HEK293 (cell line): ENCODE measurements at regions not wholly inside any gene's neighbourhood (a gene's known extent, or its start where the extent isn't known, plus 50 kb on each side); places are given as distances from the start of the nearest gene placed in this dataset.

Experiments
- CTCF ChIA-PET: fragments of 350-600 bp; formaldehyde crosslinking; extraction: SDS; loops from one replicate; lab custom pipeline; 2021; ENCODE audit warnings: antibody characterized with exemption; lab: Yijun Ruan, JAX
- POLR2A ChIA-PET: fragments of 300-600 bp; formaldehyde crosslinking; extraction: SDS; loops from one replicate; lab custom pipeline; 2020; ENCODE audit warnings: antibody characterized with exemption, inconsistent platforms; lab: Yijun Ruan, JAX
- H3K27ac ChIP-seq: fragments of 200-500 bp; sonication (Bioruptor generic); 2 replicates; pipeline ENCODE4 v1.5.1; 2014; ENCODE audit warnings: low read depth, low read length, control low read depth, inconsistent platforms; ENCODE audit errors: extremely low read depth
- H3K36me3 ChIP-seq, 2 experiments: fragments of 200-500 bp in 1 of 2; sonication (Bioruptor generic) in 1 of 2; 1 replicate in 1 of 2; 2 replicates in 1 of 2; pipeline ENCODE4 v1.5.1; 2014 to 2017; ENCODE audit warnings: inconsistent platforms in 2 of 2, low read length in 2 of 2; ENCODE audit not compliant: control insufficient read depth in 2 of 2, insufficient read depth in 1 of 2
- H3K4me1 ChIP-seq: fragments of 200-500 bp; sonication (Bioruptor generic); 2 replicates; pipeline ENCODE4 v1.5.1; 2014; ENCODE audit warnings: mild to moderate bottlenecking, low read length, inconsistent platforms; ENCODE audit not compliant: control insufficient read depth, insufficient read depth
- H3K4me3 ChIP-seq: 2 replicates; pipeline ENCODE4 v1.5.1; 2011; ENCODE audit warnings: low read depth, mild to moderate bottlenecking, control low read depth, low read length, moderate library complexity
- H3K9me3 ChIP-seq: fragments of 200-500 bp; sonication (Bioruptor generic); 2 replicates; pipeline ENCODE4 v1.5.1; 2014; ENCODE audit warnings: low read depth, low read length, inconsistent platforms; ENCODE audit not compliant: control insufficient read depth, insufficient read depth
- ELK4 ChIP-seq: IDR thresholded peaks from 2 replicates; pipeline ENCODE4 v1.6.1; 2011; ENCODE audit warnings: mild to moderate bottlenecking, low read depth, low read length, borderline replicate concordance
- GLI2 ChIP-seq: fragments of 450-650 bp; formaldehyde crosslinking; IDR thresholded peaks from 2 replicates; pipeline ENCODE4; 2017; ENCODE audit warnings: missing biosample characterization, missing genetic modification characterization, low read depth, borderline replicate concordance
- GLI4 ChIP-seq: fragments of 450-650 bp; formaldehyde crosslinking; IDR thresholded peaks from 2 replicates; pipeline ENCODE4 v1.5.1; 2016; ENCODE audit warnings: missing biosample characterization, missing genetic modification characterization
- MEIS1 ChIP-seq: sonication (generic); formaldehyde crosslinking; IDR thresholded peaks from 2 replicates; pipeline ENCODE4 v1.8.1; 2022; ENCODE audit warnings: missing genetic modification reagents, mild to moderate bottlenecking, borderline replicate concordance
- PRDM10 ChIP-seq: fragments of 450-650 bp; formaldehyde crosslinking; IDR thresholded peaks from 2 replicates; pipeline ENCODE4 v1.5.1; 2016; ENCODE audit warnings: missing biosample characterization, missing genetic modification characterization
- ZBTB6 ChIP-seq: fragments of 450-650 bp; formaldehyde crosslinking; IDR thresholded peaks from 2 replicates; pipeline ENCODE4 v1.5.1; 2017; ENCODE audit warnings: missing biosample characterization, missing genetic modification characterization
- ZFP41 ChIP-seq: fragments of 450-650 bp; formaldehyde crosslinking; IDR thresholded peaks from 2 replicates; pipeline ENCODE4 v1.5.1; 2016; ENCODE audit warnings: missing biosample characterization, missing genetic modification characterization, borderline replicate concordance
- ZNF23 ChIP-seq: fragments of 450-650 bp; formaldehyde crosslinking; IDR thresholded peaks from 2 replicates; pipeline ENCODE4 v1.5.1; 2016; ENCODE audit warnings: missing biosample characterization, missing genetic modification characterization, borderline replicate concordance
- ZNF248 ChIP-seq: fragments of 450-650 bp; formaldehyde crosslinking; IDR thresholded peaks from 2 replicates; pipeline ENCODE4 v1.5.1; 2017; ENCODE audit warnings: missing biosample characterization, missing genetic modification characterization
- ZNF266 ChIP-seq: fragments of 450-650 bp; formaldehyde crosslinking; IDR thresholded peaks from 2 replicates; pipeline ENCODE4 v1.5.1; 2016; ENCODE audit warnings: missing biosample characterization, missing genetic modification characterization, low read depth
- ZNF366 ChIP-seq: fragments of 450-650 bp; formaldehyde crosslinking; conservative IDR thresholded peaks from 2 replicates; pipeline ENCODE4 v1.5.1; 2016; ENCODE audit warnings: missing biosample characterization, missing genetic modification characterization
- ZNF391 ChIP-seq: fragments of 450-650 bp; formaldehyde crosslinking; IDR thresholded peaks from 2 replicates; pipeline ENCODE4 v1.5.1; 2016; ENCODE audit warnings: low read depth, missing biosample characterization, missing genetic modification characterization, borderline replicate concordance
- ZNF423 ChIP-seq: fragments of 450-650 bp; formaldehyde crosslinking; IDR thresholded peaks from 2 replicates; pipeline ENCODE4 v1.5.1; 2016; ENCODE audit warnings: missing biosample characterization, missing genetic modification characterization
- ZNF473 ChIP-seq: fragments of 450-650 bp; formaldehyde crosslinking; IDR thresholded peaks from 2 replicates; pipeline ENCODE4 v1.5.1; 2017; ENCODE audit warnings: missing biosample characterization, missing genetic modification characterization
- ZNF518A ChIP-seq: fragments of 450-650 bp; formaldehyde crosslinking; conservative IDR thresholded peaks from 2 replicates; pipeline ENCODE4 v1.5.1; 2016; ENCODE audit warnings: low read depth, missing biosample characterization, missing genetic modification characterization
- ZNF521 ChIP-seq: fragments of 450-650 bp; formaldehyde crosslinking; IDR thresholded peaks from 2 replicates; pipeline ENCODE4 v1.5.1; 2017; ENCODE audit warnings: missing biosample characterization, mild to moderate bottlenecking, missing genetic modification characterization
- ZNF610 ChIP-seq: fragments of 450-650 bp; formaldehyde crosslinking; IDR thresholded peaks from 2 replicates; pipeline ENCODE4 v1.5.1; 2016; ENCODE audit warnings: missing biosample characterization, missing genetic modification characterization, borderline replicate concordance
- ZNF645 ChIP-seq: fragments of 450-650 bp; formaldehyde crosslinking; IDR thresholded peaks from 2 replicates; pipeline ENCODE4; 2016; ENCODE audit warnings: missing biosample characterization, missing genetic modification characterization
- ZNF777 ChIP-seq: fragments of 450-650 bp; formaldehyde crosslinking; IDR thresholded peaks from 2 replicates; pipeline ENCODE4 v1.5.1; 2017; ENCODE audit warnings: missing biosample characterization, missing genetic modification characterization, borderline replicate concordance

- no peak for TF ChIP-seq ZNF473 (tag by site-specific recombination)
- TF ChIP-seq PRDM10 (tag by site-specific recombination): peak; percentile 36; the same call in 1 of the 2 replicates
- Histone ChIP-seq H3K27ac (no peak overlapping the region), H3K36me3 (no peaks in the 10 kb centered on the region), H3K9me3 (no peaks in the 10 kb centered on the region), H3K4me3 (no peak overlapping the region), H3K4me1 (no peaks in the 10 kb centered on the region)
- CTCF ChIA-PET: interaction anchor here (0.6 to 1.1 kb wide), 3 partner anchors 20 to 579 kb away, joined by 3 to 5 read pairs (median 3); no protein-coding TSS in a partner anchor
- POLR2A ChIA-PET: no interaction called here
These were observed 51.9 kb upstream of the DBX2 start for GRCh38 chr12:45102818-45103217.

GRCh38 chr12:45105996-45106395, 55.1 kb upstream of the DBX2 start:
- H3K9me3 ChIP-seq: no peaks in the 10 kb centered on the region
- POLR2A ChIA-PET: no interaction called here
- H3K4me1 ChIP-seq: no peaks in the 10 kb centered on the region
- no peak for TF ChIP-seq GLI4
- TF ChIP-seq ZFP41 (tag by site-specific recombination): no peak
- no peak for TF ChIP-seq ZNF777
- no peak for TF ChIP-seq GLI2
- TF ChIP-seq ZBTB6 (tag by site-specific recombination): no peak
- no peak for TF ChIP-seq ZNF391 (tag by site-specific recombination)
- no peak for TF ChIP-seq ZNF610 (tag by site-specific recombination)
- TF ChIP-seq ZNF521 (tag by site-specific recombination): no peak
- TF ChIP-seq ZNF645 (tag by site-specific recombination): no peak
- TF ChIP-seq ELK4: no peak
- TF ChIP-seq ZNF266 (tag by site-specific recombination): no peak
- TF ChIP-seq MEIS1 (CRISPR knock-in tag): no peak
- no peak for TF ChIP-seq ZNF423 (tag by site-specific recombination)
- H3K36me3 ChIP-seq: no peaks in the 10 kb centered on the region
- no peak overlapping the region for H3K4me3 ChIP-seq
- no peak overlapping the region for H3K27ac ChIP-seq
- CTCF ChIA-PET: no interaction called here

- TF ChIP-seq ZNF248 (no peak), ZNF23 (tag by site-specific recombination) (no peak), ZNF518A (no peak), ZNF366 (tag by site-specific recombination) (no peak)
- H3K27ac ChIP-seq: no peak overlapping the region
- H3K4me3 ChIP-seq: no peak overlapping the region
- POLR2A ChIA-PET: no interaction called here
- CTCF ChIA-PET: interaction anchor here (1.3 to 1.9 kb wide), 3 partner anchors 9 to 18 kb away, joined by 3 to 5 read pairs (median 5); no protein-coding TSS in a partner anchor
- H3K4me1 ChIP-seq: no peaks in the 10 kb centered on the region
- H3K36me3 ChIP-seq: no peaks in the 10 kb centered on the region
- no peaks in the 10 kb centered on the region; the same call in 1 of the 2 replicates for H3K9me3 ChIP-seq
These were observed 61.4 kb upstream of the DBX2 start for GRCh38 chr12:45112306-45112705.
